Testis (tissue), 2 donors: ENCODE measurements at regions not wholly inside any gene's neighbourhood (a gene's known extent, or its start where the extent isn't known, plus 50 kb on each side); places are given as distances from the start of the nearest gene placed in this dataset.
"Not testable (repeated sequence)": the region's sequence is repeated elsewhere in the genome, so short reads cannot be mapped to it uniquely, and the experiment has no call there.

Experiments used
- DNase-seq: peaks from one replicate; pipeline ENCODE4 v3.0.0-alpha.2; 2019
- H3K27ac ChIP-seq, 2 donors: fragments of 200-600 bp; sonication (generic); one replicate each; pipeline ENCODE4 v1.5.1; 2019
- H3K27me3 ChIP-seq: fragments of 200-600 bp; sonication (generic); one replicate; pipeline ENCODE4 v1.5.1; 2019
- H3K36me3 ChIP-seq: fragments of 200-600 bp; sonication (generic); one replicate; pipeline ENCODE4 v1.5.1; 2017; ENCODE audit warnings: low read depth; ENCODE audit errors: missing control alignments
- H3K4me1 ChIP-seq: fragments of 200-600 bp; sonication (generic); one replicate; pipeline ENCODE4 v1.5.1; 2019
- H3K4me3 ChIP-seq, 2 donors: fragments of 200-600 bp; sonication (generic); one replicate each; pipeline ENCODE4 v1.5.1; 2017 to 2019
- H3K9me3 ChIP-seq: fragments of 200-600 bp; sonication (generic); one replicate; pipeline ENCODE4 v1.5.1; 2017
- POLR2A ChIP-seq: fragments of 450-650 bp; IDR thresholded peaks from one replicate; pipeline ENCODE4 v1.6.1; 2017; ENCODE audit warnings: antibody characterized with exemption, mild to moderate bottlenecking, moderate library complexity
- WGBS, 2 donors: methylation state at CpG; one replicate each; pipeline ENCODE4 v1.1.5; 2018; 5-methylcytosine and 5-hydroxymethylcytosine counted together
- intact Hi-C: fragments of 100-400 bp; cut with DNase I; formaldehyde crosslinking; loops from one replicate; pipeline ENCODE4 v1.15.1; 2023; ENCODE audit warnings: low total_unique reads
- TF ChIP-seq, protein P1 (sequence below), 3 experiments: fragments of 450-650 bp in 2 of 3; fragments of 200-600 bp in 1 of 3; sonication (generic) in 1 of 3; IDR thresholded peaks; one replicate each; pipeline ENCODE4 v1.5.1; 2016 to 2019; ENCODE audit warnings: antibody characterized with exemption in 3 of 3, mild to moderate bottlenecking in 2 of 3, moderate library complexity in 1 of 3

- no peaks in the 10 kb centered on the region for H3K36me3 ChIP-seq
- no peaks in the 10 kb centered on the region for H3K4me1 ChIP-seq
- no peak overlapping the region for H3K27ac ChIP-seq
- WGBS, 2 donors: 93 to 96% methylated on average over 3 of the region's 3 CpGs
- no peaks in the 10 kb centered on the region for H3K27me3 ChIP-seq
- H3K4me3 ChIP-seq: no peak overlapping the region
- no peaks in the 10 kb centered on the region for H3K9me3 ChIP-seq
- intact Hi-C loops: no loop called here
- TF ChIP-seq, protein P1, sequence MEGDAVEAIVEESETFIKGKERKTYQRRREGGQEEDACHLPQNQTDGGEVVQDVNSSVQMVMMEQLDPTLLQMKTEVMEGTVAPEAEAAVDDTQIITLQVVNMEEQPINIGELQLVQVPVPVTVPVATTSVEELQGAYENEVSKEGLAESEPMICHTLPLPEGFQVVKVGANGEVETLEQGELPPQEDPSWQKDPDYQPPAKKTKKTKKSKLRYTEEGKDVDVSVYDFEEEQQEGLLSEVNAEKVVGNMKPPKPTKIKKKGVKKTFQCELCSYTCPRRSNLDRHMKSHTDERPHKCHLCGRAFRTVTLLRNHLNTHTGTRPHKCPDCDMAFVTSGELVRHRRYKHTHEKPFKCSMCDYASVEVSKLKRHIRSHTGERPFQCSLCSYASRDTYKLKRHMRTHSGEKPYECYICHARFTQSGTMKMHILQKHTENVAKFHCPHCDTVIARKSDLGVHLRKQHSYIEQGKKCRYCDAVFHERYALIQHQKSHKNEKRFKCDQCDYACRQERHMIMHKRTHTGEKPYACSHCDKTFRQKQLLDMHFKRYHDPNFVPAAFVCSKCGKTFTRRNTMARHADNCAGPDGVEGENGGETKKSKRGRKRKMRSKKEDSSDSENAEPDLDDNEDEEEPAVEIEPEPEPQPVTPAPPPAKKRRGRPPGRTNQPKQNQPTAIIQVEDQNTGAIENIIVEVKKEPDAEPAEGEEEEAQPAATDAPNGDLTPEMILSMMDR (IDR thresholded peaks at IDR 0.05): no peak
- no peak for TF ChIP-seq POLR2A
- DNase-seq: no peak
Observed at GRCh38 chr3:21952856-21953255, 201.8 kb upstream of the ZNF385D start.

DNA sequence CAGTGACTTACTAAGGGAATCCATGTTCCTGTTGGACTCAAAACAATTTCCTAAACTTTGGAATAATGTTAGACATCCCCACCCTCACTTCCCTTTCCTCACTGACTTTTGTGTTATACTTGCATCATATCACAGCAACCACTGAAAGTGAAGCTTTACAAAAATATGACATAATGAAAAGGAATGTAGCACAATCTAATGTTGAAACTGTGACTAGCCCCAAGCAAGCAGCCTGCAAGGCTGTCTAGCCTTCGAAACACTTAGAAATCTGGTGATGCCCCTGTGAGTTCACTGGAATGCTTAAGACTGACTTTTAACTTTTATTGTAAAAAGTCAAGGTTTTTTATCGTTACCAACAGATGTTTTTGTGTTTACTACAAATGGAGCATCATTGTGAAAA lies 203.7 kb upstream of the ZNF385D start:
- no peak overlapping the region for H3K4me3 ChIP-seq
- WGBS, 2 donors: 73 to 74% methylated on average over 2 of the region's 2 CpGs
- H3K9me3 ChIP-seq: no peaks in the 10 kb centered on the region
- no peak for TF ChIP-seq POLR2A
- TF ChIP-seq, protein P1 (IDR thresholded peaks at IDR 0.05): no peak
- intact Hi-C loops: no loop called here
- DNase-seq: no peak
- no peaks in the 10 kb centered on the region for H3K27me3 ChIP-seq
- no peaks in the 10 kb centered on the region for H3K4me1 ChIP-seq
- no peak overlapping the region for H3K27ac ChIP-seq
- H3K36me3 ChIP-seq: no peaks in the 10 kb centered on the region

GRCh38 chr3:21955406-21955805 lies 204.4 kb upstream of the ZNF385D start:
- 94 to 95% methylated on average over 2 of the region's 2 CpGs for WGBS, 2 donors
- H3K4me3 ChIP-seq: no peak overlapping the region
- H3K4me1 ChIP-seq: no peaks in the 10 kb centered on the region
- H3K27me3 ChIP-seq: no peaks in the 10 kb centered on the region
- DNase-seq: no peak
- H3K27ac ChIP-seq: no peak overlapping the region
- intact Hi-C loops: no loop called here
- H3K9me3 ChIP-seq: no peaks in the 10 kb centered on the region
- TF ChIP-seq, protein P1 (IDR thresholded peaks at IDR 0.05): no peak
- no peak for TF ChIP-seq POLR2A
- no peaks in the 10 kb centered on the region for H3K36me3 ChIP-seq

DNA sequence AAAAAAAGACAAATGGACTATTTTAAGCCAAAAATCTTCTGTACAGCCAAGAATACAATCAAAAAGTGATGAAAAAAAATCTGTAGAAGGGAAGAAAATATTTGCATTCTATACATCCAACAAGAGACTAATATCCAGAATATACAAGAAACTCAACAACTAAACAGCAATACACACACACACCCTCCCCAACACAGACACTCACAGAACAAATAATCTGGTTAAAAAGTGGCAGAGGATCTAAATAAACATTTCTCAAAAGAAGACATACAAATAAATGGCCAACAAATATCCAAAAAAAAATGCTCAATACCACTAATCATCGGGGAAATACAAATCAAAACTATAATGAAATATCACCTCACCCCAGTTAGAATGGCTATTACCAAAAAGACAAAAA lies 209.0 kb upstream of the ZNF385D start:
- no peak overlapping the region for H3K4me3 ChIP-seq
- no peak overlapping the region for H3K27ac ChIP-seq
- H3K36me3 ChIP-seq: no peaks in the 10 kb centered on the region
- H3K4me1 ChIP-seq: no peaks in the 10 kb centered on the region
- no peak for TF ChIP-seq POLR2A
- TF ChIP-seq, protein P1 (IDR thresholded peaks at IDR 0.05): no peak
- no peaks in the 10 kb centered on the region for H3K27me3 ChIP-seq
- no peaks in the 10 kb centered on the region for H3K9me3 ChIP-seq
- intact Hi-C loops: no loop called here
- no peak for DNase-seq
- 38 to 62% methylated on average over 1 of the region's 1 CpG for WGBS, 2 donors

GRCh38 chr3:21962456-21962855 lies 211.4 kb upstream of the ZNF385D start:
- DNase-seq: no peak
- intact Hi-C loops: no loop called here
- TF ChIP-seq, protein P1 (IDR thresholded peaks at IDR 0.05): no peak
- no peak for TF ChIP-seq POLR2A
- no peak overlapping the region for H3K4me3 ChIP-seq
- no peaks in the 10 kb centered on the region for H3K36me3 ChIP-seq
- H3K4me1 ChIP-seq: no peaks in the 10 kb centered on the region
- H3K9me3 ChIP-seq: no peaks in the 10 kb centered on the region
- H3K27me3 ChIP-seq: no peaks in the 10 kb centered on the region
- WGBS, 2 donors: 30 to 38% methylated on average over 1 of the region's 1 CpG
- H3K27ac ChIP-seq: no peak overlapping the region

DNA sequence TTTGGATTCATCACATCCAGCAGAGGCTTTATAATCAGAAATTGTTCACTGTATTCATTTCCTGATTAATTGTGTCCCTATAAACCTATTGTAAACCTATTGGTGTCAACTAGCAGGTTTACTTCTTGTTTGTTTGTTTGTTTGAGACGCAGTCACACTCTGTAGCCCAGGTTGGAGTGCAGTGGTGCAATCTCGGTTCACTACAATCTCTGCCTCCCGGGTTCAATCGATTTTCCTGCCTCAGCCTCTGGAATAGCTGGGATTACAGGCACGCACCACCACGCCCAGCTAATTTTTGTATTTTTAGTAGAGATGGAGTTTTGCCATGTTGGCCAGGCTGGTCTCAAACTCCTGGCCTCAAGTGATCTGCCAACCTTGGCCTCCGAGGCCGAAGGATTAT lies 215.4 kb upstream of the ZNF385D start:
- WGBS, 2 donors: 91 to 93% methylated on average over 8 of the region's 8 CpGs
- H3K27ac ChIP-seq, intact Hi-C loops, H3K36me3 ChIP-seq, DNase-seq, H3K4me3 ChIP-seq, H3K4me1 ChIP-seq, H3K9me3 ChIP-seq, H3K27me3 ChIP-seq: not testable (repeated sequence)
